Tibial artery (tissue), 4 donors: ENCODE measurements at regions not wholly inside any gene's neighbourhood (a gene's known extent, or its start where the extent isn't known, plus 50 kb on each side); places are given as distances from the start of the nearest gene placed in this dataset.

Experiments
- DNase-seq, 2 donors: peaks; one replicate each; pipeline ENCODE4 v3.0.0-alpha.2; 2019
- H3K27ac ChIP-seq, 2 donors: fragments of 200-600 bp; sonication (generic) in 1 of 2; 1 replicate in 1 of 2; 2 replicates in 1 of 2; pipeline ENCODE4 v1.5.1; 2018 to 2019; ENCODE audit warnings: mild to moderate bottlenecking in 1 of 2
- H3K27me3 ChIP-seq, 2 donors: fragments of 200-600 bp; sonication (generic) in 1 of 2; one replicate each; pipeline versions ENCODE4 v1.5.1 to v1.6.0; 2016 to 2019
- H3K36me3 ChIP-seq, 3 donors: fragments of 200-600 bp; sonication (generic) in 2 of 3; one replicate each; pipeline ENCODE4 v1.5.1; 2016 to 2019; ENCODE audit warnings: mild to moderate bottlenecking in 2 of 3
- H3K4me1 ChIP-seq, 4 donors: fragments of 200-600 bp; sonication (generic) in 2 of 4; 1 replicate in 3 of 4; 2 replicates in 1 of 4; pipeline ENCODE4 v1.5.1; 2016 to 2019
- H3K4me3 ChIP-seq, 2 donors: fragments of 200-600 bp; sonication (generic) in 1 of 2; 1 replicate in 1 of 2; 2 replicates in 1 of 2; pipeline ENCODE4 v1.5.1; 2018 to 2019; ENCODE audit warnings: mild to moderate bottlenecking in 2 of 2
- H3K9me3 ChIP-seq, 3 donors: fragments of 200-600 bp; sonication (generic) in 1 of 3; one replicate each; pipeline ENCODE4 v1.5.1; 2016 to 2019
- intact Hi-C: fragments of 100-400 bp; cut with DNase I; formaldehyde crosslinking; loops from one replicate; pipeline ENCODE4 v1.15.0; 2023; ENCODE audit warnings: low total_unique reads
- TF ChIP-seq, protein P1 (sequence below), 2 experiments: fragments of 200-600 bp in 1 of 2; fragments of 450-650 bp in 1 of 2; IDR thresholded peaks; one replicate each; pipeline ENCODE4 v1.5.1; 2017 to 2019; ENCODE audit warnings: antibody characterized with exemption in 2 of 2, mild to moderate bottlenecking in 1 of 2, moderate library complexity in 1 of 2

DNA sequence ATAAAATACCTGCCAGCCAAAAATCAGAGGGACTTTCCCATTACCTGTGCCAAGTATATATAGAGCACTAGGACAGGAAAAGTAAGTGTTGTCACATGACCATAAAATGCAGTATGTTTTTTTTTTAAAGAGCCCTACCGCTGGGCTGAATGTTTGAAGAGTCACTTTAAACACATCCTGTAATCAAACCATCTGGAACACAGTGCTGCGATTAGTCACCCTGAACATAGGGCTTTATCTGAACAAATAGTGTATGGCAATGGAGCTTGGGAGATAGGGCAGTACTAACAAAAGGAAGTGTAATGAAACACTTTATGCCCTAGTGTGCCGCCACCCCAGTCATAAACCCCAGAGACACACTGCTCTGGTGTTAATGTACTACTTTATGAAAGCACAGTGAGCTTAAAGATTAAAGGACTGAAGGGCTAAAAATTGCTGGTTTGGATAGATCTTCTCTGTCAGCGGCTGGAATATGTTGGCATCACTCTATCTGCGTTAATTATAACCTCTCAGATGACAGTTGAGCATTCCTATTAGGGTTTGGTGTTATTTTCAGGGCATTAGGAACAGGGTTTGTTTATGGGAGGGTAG is 90.4 kb downstream of the ZNF608 start:
- Histone ChIP-seq H3K36me3 (no peaks in the 10 kb centered on the region), H3K4me1 (peaks cover 0 to 34% (median 13%) of the 10 kb centered on the region in 4 donors), H3K9me3 (no peaks in the 10 kb centered on the region), H3K4me3 (no peak overlapping the region), H3K27ac (peak overlapping the region in 1 of 2 donors; percentile 27), H3K27me3 (no peaks in the 10 kb centered on the region)
- TF ChIP-seq, protein P1, sequence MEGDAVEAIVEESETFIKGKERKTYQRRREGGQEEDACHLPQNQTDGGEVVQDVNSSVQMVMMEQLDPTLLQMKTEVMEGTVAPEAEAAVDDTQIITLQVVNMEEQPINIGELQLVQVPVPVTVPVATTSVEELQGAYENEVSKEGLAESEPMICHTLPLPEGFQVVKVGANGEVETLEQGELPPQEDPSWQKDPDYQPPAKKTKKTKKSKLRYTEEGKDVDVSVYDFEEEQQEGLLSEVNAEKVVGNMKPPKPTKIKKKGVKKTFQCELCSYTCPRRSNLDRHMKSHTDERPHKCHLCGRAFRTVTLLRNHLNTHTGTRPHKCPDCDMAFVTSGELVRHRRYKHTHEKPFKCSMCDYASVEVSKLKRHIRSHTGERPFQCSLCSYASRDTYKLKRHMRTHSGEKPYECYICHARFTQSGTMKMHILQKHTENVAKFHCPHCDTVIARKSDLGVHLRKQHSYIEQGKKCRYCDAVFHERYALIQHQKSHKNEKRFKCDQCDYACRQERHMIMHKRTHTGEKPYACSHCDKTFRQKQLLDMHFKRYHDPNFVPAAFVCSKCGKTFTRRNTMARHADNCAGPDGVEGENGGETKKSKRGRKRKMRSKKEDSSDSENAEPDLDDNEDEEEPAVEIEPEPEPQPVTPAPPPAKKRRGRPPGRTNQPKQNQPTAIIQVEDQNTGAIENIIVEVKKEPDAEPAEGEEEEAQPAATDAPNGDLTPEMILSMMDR (IDR thresholded peaks at IDR 0.05) = no peak
- no peak for DNase-seq
- intact Hi-C loops = no loop called here

DNA sequence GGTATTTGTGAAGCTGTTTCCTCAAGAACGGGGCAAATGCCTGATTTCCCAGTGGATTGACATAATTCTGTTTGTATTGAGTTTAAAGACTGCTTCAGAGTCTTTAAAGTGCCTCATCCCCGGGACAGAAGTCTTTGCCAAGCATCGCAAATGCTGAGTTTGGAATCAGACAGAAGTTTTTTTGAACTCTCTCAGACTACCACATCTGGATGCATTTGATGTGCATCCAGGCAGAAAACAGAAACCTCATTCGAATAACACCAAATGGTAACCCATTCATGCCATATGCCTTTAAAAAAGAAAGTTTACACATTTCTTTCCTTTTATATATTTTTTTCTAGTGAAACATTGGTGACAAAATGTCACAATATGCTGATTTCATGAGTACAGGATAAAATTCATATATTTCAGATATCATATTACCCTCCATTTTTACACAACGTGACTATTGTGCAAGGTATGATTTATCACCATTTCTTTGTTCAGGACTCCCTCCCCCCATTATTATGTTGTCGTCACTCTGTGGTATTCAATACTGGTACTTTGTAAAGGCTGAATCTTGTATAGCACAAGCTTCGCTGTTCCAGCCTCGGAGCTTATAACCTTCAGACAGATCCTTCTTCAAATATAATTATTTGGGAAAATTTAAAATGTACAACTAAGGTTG is 91.1 kb downstream of the ZNF608 start:
- Histone ChIP-seq H3K4me3 (no peak overlapping the region), H3K4me1 (peaks cover 0 to 33% (median 14%) of the 10 kb centered on the region in 4 donors), H3K9me3 (no peaks in the 10 kb centered on the region), H3K27ac (no peak overlapping the region), H3K27me3 (no peaks in the 10 kb centered on the region), H3K36me3 (no peaks in the 10 kb centered on the region)
- TF ChIP-seq, protein P1 (IDR thresholded peaks at IDR 0.05) = no peak
- intact Hi-C loops = no loop called here
- no peak for DNase-seq

DNA sequence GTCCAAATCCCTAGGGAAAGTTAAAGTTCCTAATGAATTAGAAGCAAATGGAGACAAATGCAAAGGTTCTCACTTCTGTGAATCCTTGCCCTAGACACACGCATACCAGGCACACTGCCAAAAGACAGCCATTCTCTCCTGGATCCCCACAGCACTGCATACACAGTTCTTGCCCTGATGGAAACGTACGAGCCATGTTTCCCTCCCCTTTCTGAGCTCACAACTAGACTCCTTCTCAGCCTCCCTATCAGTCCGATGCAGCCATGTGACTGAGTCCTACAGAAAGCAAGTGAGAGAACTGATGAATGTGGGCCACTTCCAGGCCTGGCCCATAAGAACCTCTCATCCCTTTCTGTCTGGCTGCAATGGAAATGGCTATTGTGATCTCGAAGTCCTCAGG is 92.0 kb downstream of the ZNF608 start:
- no peaks in the 10 kb centered on the region for H3K36me3 ChIP-seq
- DNase-seq = no peak
- intact Hi-C loops = no loop called here
- H3K27ac ChIP-seq = no peak overlapping the region
- TF ChIP-seq, protein P1 (IDR thresholded peaks at IDR 0.05) = no peak
- no peaks in the 10 kb centered on the region for H3K9me3 ChIP-seq
- no peak overlapping the region for H3K4me3 ChIP-seq
- H3K4me1 ChIP-seq = peaks cover 0 to 38% (median 17%) of the 10 kb centered on the region in 4 donors
- no peaks in the 10 kb centered on the region for H3K27me3 ChIP-seq

DNA sequence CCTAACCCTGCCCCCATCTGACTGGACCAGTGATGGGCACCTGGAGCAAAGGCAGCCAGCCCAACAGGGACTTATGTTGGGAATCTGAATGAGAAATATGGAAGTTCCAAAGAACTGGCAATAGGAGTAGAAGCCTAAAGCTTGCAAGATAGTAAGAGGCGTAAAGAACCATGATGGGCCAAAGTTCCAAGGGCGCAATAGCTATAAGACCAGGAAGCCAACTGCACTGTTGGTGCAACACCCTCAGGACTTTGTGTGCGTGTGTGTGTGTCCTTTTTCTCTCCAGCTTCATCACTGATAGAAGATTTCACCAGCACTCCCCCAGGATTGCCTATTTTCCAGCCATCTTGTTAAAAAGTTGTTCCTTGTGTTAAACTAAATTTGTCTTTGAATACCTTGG is 92.8 kb downstream of the ZNF608 start:
- peaks cover 0 to 2% (median 0%) of the 10 kb centered on the region in 3 donors for H3K36me3 ChIP-seq
- TF ChIP-seq, protein P1 (IDR thresholded peaks at IDR 0.05) = no peak
- H3K27ac ChIP-seq = no peak overlapping the region
- H3K27me3 ChIP-seq = no peaks in the 10 kb centered on the region
- H3K4me1 ChIP-seq = peaks cover 0 to 41% (median 17%) of the 10 kb centered on the region in 4 donors
- H3K9me3 ChIP-seq = no peaks in the 10 kb centered on the region
- no peak overlapping the region for H3K4me3 ChIP-seq
- DNase-seq = no peak
- intact Hi-C loops = no loop called here

DNA sequence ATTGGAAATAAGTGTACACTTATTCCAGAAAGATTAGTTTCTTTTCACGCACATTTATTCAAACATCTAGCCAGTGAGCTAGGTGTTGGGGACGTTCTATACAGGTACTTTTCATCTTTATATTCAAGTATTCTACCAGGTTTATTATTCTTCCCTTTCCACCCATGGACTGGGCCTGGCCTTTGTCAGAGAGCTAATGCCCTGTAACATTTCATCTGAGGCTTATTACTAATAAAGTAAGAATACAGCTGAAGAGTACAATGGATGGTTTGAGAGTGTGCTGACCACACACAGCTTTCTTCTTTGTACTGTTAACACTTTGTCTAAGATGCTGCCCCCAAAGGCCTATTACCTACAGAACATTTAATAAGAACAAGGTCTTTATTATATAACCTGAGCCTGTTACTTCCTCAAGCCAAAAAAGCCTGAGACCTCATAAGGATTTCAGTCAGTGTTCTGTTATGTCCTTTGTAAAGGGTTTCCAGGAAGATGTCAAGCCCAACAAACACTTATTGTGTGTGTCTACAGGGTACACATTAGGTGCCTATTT is 93.5 kb downstream of the ZNF608 start:
- H3K27me3 ChIP-seq = no peaks in the 10 kb centered on the region
- intact Hi-C loops = no loop called here

More for the DNA sequence above, 93.5 kb downstream of the ZNF608 start:
- Histone ChIP-seq H3K4me3 (no peak overlapping the region), H3K9me3 (no peaks in the 10 kb centered on the region), H3K36me3 (peaks cover 0 to 7% (median 0%) of the 10 kb centered on the region in 3 donors), H3K27ac (no peak overlapping the region), H3K4me1 (peaks cover 0 to 41% (median 17%) of the 10 kb centered on the region in 4 donors)
- TF ChIP-seq, protein P1 (IDR thresholded peaks at IDR 0.05) = no peak
- DNase-seq = no peak
